Left ventricle myocardium superior (tissue), 1 donor: ENCODE measurements at regions not wholly inside any gene's neighbourhood (a gene's known extent, or its start where the extent isn't known, plus 50 kb on each side); places are given as distances from the start of the nearest gene placed in this dataset.
"Not testable (repeated sequence)": the region's sequence is repeated elsewhere in the genome, so short reads cannot be mapped to it uniquely, and the experiment has no call there.

Source experiments
- ATAC-seq: fragments of 200-7000 bp; cut with Tn5 transposase; one replicate; pipeline ENCODE4 v1.9.1; 2020; ENCODE audit warnings: mild to moderate bottlenecking, moderate library complexity
- DNase-seq: peaks from one replicate; pipeline ENCODE4 v3.0.0-alpha.2; 2020
- intact Hi-C: fragments of 100-400 bp; cut with micrococcal nuclease; formaldehyde crosslinking; loops from one replicate; pipeline ENCODE4 v1.11.0; 2022
- donor health status: DM: no; HTN: yes; CAD: no; lungs with severe emphysema.

DNA sequence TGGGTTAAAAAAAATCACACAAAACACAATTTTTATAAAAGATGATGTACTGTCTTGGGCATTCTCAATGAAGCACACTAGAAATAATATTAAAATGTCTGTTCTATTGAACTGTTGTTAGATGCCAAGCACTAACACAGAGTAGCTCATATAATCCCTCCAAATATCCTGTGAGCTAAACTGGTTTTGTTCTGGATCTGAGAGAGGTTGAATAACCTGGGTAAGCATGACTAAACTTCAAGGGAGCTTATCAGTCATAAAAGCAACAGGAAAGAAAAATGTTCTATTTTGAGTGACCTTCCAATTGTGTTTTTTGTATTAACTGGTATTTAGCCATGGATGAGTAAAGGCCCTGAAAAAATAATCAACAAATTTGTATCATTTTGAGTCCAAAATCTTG, 175.3 kb downstream of the SMC2 start:
- ATAC-seq (no peak), DNase-seq (no peak)
- intact Hi-C loops = no loop called here

DNA sequence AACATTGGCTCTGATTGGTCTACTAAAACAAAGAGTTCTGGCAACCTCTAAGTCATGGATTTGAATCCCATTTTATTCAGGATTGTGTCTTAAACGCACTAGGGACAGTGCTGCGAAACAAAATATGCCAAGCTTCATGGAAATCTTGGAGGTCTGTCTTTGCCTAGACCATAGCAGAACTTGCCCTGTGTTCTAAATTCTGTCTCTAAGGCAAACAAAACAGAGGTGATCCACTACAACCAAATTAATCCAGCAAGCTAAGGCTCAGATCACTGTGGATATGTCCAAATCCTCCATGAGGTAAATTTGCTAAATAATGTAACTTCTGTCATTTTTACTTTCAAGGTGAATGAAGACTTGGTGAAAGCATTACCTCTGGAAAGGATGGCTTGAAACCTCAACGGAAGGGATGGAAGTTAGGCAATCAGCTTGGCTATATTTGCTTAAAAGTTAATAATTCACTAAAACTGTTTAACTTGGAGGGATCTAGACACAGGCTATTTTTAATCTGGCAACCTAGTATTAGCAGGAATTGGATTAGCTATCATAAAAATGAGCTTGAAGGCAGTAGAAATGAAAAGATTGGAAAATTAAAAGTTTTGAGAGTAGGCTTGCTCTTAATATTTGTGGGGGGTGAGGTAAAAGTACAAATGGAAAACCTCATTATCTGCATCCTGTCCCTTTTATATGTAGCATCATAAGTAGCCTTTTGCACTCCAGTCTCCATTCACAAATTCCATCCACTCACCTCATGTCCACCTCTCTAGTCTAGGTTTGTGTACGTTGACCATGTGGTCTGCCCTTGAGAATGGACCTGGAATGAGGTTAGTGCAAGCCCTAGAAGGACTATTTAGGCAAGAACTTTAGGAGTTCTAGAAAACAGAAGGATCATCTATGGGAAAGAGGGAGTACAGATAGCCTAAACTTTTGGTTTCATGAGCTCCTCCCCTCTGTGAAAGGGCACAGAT, 176.2 kb downstream of the SMC2 start:
- ATAC-seq (no peak), DNase-seq (no peak)
- intact Hi-C loops = no loop called here

DNA sequence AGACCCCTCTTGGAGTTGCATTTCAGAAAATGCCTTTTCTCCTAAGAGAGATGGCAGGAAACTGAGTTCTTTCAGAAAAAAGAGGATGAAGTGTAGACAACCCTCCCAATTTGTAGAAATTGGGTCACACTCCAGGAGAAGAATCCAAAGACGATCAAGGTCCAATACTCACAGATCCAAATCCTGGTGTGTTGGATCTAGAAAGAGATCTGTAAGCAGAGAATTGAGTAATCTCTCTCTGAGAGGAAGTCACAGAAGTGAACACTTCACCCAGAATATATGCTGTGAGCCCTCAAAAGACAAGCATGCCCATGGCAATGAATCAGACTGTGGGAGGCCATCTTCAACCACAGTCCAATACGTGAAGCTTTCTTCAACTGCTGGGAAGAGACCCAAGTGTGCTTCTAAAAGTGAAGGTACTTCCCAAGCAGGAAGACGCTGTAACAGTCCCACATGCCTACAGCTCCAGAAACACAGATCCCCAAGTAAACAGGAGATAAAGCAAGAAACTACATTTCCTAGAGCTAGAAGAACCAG, 182.7 kb downstream of the SMC2 start:
- ATAC-seq (no peak), DNase-seq (no peak)
- intact Hi-C loops = no loop called here

GRCh38 chr9:104278929-104279496, 184.9 kb downstream of the SMC2 start:
- DNase-seq (no peak), ATAC-seq (no peak)
- intact Hi-C loops = no loop called here

GRCh38 chr9:104279535-104280177, 185.5 kb downstream of the SMC2 start:
- intact Hi-C loops = no loop called here
- no peak for ATAC-seq
- DNase-seq = no peak

- intact Hi-C loops = no loop called here
- ATAC-seq (no peak), DNase-seq (no peak)
Measured at GRCh38 chr9:104280178-104280560, 186.1 kb downstream of the SMC2 start.

DNA sequence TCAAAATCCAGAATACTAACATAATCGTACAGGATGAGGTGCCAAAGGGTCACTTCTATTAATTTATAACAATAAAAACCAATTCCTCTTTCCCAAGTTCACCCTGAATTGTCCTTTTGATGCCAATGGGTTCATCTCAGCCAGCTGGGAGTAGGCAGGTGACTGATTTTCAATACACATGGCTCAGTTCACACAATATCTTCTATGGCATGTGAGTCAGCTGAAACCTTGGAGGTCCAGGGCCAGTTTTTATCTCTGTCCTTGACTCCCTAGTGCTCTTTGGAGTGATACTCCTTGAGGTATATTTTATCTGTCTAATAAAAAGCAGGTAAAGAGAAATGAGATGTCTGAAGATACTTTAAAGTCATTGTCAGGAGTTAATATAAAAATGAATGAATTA, 186.6 kb downstream of the SMC2 start:
- ATAC-seq (no peak), DNase-seq (no peak)
- intact Hi-C loops = no loop called here

GRCh38 chr9:104286187-104286586, 192.1 kb downstream of the SMC2 start:
- intact Hi-C loops = no loop called here
- ATAC-seq (no peak), DNase-seq (no peak)

DNA sequence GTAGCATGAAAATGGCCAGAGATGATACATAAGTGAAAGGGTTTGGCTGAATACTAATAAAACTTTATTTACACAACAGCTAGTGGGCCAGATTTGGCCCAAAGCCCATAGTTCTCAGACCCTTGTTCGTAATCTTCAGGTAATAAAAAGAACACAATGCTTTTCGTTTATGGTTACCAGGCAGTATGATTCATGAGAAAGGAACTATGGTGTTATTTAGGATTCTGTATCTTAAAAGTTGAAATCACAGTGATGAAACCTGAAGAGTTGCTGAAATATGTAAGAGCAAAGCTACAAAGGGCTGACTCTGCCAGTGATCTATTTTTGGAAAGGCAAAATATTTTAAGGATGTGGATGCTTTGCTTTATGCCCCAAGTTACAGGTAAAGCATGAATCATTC, 192.7 kb downstream of the SMC2 start:
- ATAC-seq (no peak), DNase-seq (no peak)
- intact Hi-C loops = no loop called here

DNA sequence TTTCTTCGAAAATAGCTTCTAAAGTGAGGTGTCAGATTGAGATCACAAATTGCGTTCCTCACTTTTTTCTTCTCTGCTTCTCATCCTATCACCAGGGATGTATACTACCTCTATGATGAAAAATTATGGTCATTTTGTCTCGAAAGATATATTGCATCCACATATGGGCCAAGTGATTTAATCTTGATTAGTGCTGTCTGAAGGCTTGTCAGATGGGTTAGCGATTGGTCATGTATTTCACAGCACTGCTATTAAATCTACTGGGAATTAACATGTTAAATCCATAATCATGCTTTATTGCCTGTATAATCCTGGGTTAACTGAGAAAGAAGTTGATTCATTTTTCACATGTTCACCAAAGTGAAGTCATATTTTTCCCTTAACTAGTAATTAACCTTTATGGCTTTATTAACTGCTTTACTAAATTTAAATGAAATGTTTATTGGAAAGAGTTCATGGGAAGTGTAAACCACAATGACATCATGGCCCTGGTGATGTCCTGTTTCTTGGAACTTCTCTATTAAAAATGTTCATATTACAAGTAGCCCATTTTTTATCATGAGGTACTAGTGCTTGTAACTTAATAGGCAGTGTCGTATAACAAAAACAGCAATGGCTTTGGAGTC, 193.3 kb downstream of the SMC2 start:
- ATAC-seq = no peak
- no peak for DNase-seq
- intact Hi-C loops = no loop called here

GRCh38 chr9:104293877-104294276, 199.8 kb downstream of the SMC2 start:
- ATAC-seq (no peak), DNase-seq (no peak)
- intact Hi-C loops = no loop called here

DNA sequence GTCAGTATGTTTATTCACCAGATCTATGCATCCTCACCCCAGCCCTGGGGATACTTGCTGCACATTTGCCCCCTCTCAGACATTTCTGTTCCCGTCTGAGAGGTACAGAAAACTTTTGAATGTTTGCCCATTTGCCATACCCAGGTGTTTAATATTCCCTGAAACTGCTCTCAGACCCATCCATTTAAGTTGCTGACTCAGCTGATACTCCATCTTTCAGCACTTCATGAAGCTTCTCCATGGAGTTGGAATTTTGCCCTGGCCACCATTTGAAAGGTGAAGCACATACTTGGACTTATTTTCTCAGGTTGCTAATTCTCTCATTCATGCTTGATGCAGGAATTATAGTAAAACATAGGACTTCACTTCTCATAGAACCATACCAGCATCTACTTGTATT, 203.9 kb upstream of the OR13F1 start:
- intact Hi-C loops = no loop called here

GRCh38 chr9:104301755-104302154, 202.3 kb upstream of the OR13F1 start:
- ATAC-seq (no peak), DNase-seq (no peak)
- intact Hi-C loops = no loop called here

More for the DNA sequence above, 203.9 kb upstream of the OR13F1 start:
- DNase-seq = no peak
- no peak for ATAC-seq

DNA sequence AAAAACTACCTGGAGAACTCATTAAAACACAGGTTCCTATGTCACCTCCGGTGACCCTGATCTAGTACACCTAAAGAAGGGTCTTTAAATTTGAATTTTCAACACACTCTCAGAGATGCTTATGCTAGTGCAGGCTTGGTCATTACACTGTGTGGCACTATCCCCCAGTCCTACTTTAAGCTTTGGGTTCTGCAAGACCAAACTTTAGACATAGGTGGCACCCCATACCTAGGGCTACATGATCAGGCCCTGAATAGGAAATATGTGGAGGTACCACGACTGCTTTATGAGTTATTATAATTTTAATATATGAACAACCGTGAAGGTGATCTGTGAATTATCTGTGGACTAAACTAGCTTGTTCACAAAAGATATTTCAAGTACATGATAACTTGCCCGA, 201.3 kb upstream of the OR13F1 start:
- no peak for ATAC-seq
- intact Hi-C loops = no loop called here
- DNase-seq = no peak

DNA sequence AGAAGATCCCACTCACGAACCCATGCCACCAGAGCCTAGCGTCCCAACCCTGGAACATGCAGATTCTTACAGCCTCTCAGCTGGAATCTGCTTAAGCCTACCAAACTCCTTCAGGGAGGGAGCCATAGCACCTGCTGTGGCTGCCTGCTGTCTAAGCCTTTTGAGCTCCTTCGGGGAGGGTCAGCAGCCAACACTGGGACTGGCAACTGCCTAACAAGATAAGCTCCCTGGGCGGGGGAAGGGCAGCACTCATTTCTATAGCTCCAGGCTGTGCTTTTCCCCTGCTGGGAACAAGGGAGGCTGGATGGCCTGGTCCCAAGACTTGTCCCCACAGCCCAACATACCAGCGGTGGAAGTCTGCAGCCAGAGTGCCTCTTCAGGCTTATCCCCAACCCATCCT, 199.1 kb upstream of the OR13F1 start:
- intact Hi-C loops = no loop called here
- no peak for ATAC-seq
- no peak for DNase-seq

DNA sequence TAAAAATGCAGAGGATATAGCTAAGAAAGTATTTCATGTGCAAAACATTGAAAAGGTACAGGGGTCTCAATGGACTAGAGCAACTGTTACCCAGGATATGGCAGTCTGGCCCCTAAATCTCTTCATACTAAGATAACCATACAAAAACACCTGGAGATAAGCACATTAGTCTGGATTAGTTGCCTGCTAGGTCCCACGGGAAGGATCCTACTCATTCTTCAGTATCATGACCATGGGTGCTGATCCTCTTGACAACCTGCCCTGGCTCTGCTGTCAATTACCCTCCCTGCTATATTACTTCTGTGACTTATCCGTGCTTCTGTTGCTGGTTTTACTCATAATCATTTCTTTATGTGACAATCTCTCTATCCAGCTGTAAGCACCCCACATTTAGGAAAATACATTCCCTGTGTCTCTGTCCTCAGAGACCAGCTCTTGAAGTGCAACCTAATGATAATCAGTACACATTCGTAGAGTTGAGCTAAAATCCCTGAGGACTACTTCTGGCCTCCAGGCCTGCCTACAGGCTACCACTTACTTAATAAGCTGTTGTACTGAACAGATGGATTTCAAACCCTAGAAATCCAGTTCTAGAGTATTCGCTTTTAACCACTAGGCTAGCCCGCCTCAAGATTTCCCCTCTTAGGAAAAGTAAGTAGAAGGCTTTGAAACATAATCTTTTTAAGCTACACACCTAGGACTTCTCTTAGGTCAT, 190.5 kb upstream of the OR13F1 start:
- DNase-seq (no peak), ATAC-seq (peak; percentile 23)
- intact Hi-C loops = no loop called here

DNA sequence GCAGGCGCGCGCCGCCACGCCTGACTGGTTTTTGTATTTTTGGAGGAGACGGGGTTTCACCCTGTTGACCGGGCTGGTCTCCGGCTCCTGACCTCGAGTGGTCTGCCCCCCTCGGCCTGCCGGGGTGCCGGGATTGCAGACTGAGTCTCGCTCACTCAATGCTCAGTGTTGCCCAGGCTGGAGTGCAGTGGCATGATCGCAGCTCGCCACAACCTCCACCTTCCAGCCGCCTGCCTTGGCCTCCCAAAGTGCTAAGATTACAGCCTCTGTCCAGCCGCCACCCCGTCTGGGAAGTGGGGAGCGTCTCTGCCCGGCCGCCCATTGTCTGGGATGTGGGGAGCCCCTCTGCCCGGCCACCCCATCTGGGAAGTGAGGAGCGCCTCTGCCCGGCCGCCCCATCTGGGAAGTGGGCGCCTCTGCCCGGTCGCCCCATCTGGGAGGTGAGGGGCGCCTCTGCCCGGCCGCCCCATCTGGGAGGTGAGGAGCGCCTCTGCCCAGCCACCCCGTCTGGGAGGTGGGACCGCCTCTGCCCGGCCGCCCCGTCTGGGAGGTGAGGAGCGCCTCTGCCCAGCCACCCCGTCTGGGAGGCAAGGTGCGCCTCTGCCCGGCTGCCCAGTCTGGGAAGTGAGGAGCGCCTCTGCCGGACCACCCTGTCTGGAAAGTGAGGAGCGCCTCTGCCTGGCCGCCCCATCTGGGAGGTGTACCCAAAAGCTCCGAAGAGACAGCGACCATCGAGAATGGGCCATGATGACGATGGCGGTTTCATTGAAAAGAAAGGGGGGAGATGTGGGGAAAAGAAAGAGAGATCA, 187.7 kb upstream of the OR13F1 start:
- DNase-seq, ATAC-seq, intact Hi-C loops: not testable (repeated sequence)

GRCh38 chr9:104319198-104319597, 184.9 kb upstream of the OR13F1 start:
- intact Hi-C loops = no loop called here
- no peak for DNase-seq
- no peak for ATAC-seq
